Activated T-helper 2 cell treated with anti-CD3 and anti-CD28 coated beads, Interferon-gamma antibody, Interleukin-2, Interleukin-4, amounts not matched to agents 10 μg/mL and 5 μg/mL and 100 μg/mL, durations not matched to agents 14 hours and 24 hours and 36 hours (primary cell): ENCODE measurements at regions not wholly inside any gene's neighbourhood (a gene's known extent, or its start where the extent isn't known, plus 50 kb on each side); places are given as distances from the start of the nearest gene placed in this dataset.
"Not testable (repeated sequence)": the region's sequence is repeated elsewhere in the genome, so short reads cannot be mapped to it uniquely, and the experiment has no call there.

Source experiments
- DNase-seq: peaks from one replicate; pipeline ENCODE4 v3.0.0; 2021; ENCODE audit warnings: low spot score
- H3K27ac Mint-ChIP-seq: one replicate; pipeline ENCODE4 v1.8.0; 2021; ENCODE audit warnings: mixed read lengths
- H3K27me3 Mint-ChIP-seq: one replicate; pipeline ENCODE4 v1.8.0; 2021; ENCODE audit warnings: low read depth, mixed read lengths
- H3K36me3 Mint-ChIP-seq: one replicate; pipeline ENCODE4 v1.8.0; 2021; ENCODE audit warnings: low read depth, mixed read lengths
- H3K4me1 Mint-ChIP-seq: one replicate; pipeline ENCODE4 v1.8.0; 2021; ENCODE audit warnings: low read depth, mixed read lengths
- H3K4me3 Mint-ChIP-seq: one replicate; pipeline ENCODE4 v1.8.0; 2021; ENCODE audit warnings: low read depth, mild to moderate bottlenecking, moderate library complexity, mixed read lengths
- H3K9me3 Mint-ChIP-seq: one replicate; pipeline ENCODE4 v1.8.0; 2021; ENCODE audit warnings: mixed read lengths
- intact Hi-C: fragments of 100-400 bp; cut with micrococcal nuclease; formaldehyde crosslinking; loops from one replicate; pipeline ENCODE4 v1.15.1; 2023

GRCh38 chr12:131535779-131536178, 175.1 kb upstream of the SFSWAP start:
- Mint-ChIP-seq H3K27ac (no peak overlapping the region), H3K4me1 (peaks cover 3% of the 10 kb centered on the region), H3K27me3 (peaks cover 4% of the 10 kb centered on the region), H3K9me3 (no peaks in the 10 kb centered on the region), H3K36me3 (no peaks in the 10 kb centered on the region), H3K4me3 (no peak overlapping the region)
- no peak for DNase-seq
- intact Hi-C loops = no loop called here

GRCh38 chr12:131536337-131536736, 174.6 kb upstream of the SFSWAP start:
- Mint-ChIP-seq H3K4me3 (no peak overlapping the region), H3K36me3 (no peaks in the 10 kb centered on the region), H3K27ac (no peak overlapping the region), H3K9me3 (no peaks in the 10 kb centered on the region), H3K4me1 (peaks cover 3% of the 10 kb centered on the region), H3K27me3 (peaks cover 4% of the 10 kb centered on the region)
- DNase-seq = no peak
- intact Hi-C loops = no loop called here

GRCh38 chr12:131536766-131537165, 174.1 kb upstream of the SFSWAP start:
- no peaks in the 10 kb centered on the region for H3K9me3 Mint-ChIP-seq
- intact Hi-C loops = no loop called here
- H3K36me3 Mint-ChIP-seq = no peaks in the 10 kb centered on the region
- no peak overlapping the region for H3K4me3 Mint-ChIP-seq
- no peak overlapping the region for H3K27ac Mint-ChIP-seq
- H3K4me1 Mint-ChIP-seq = peaks cover 3% of the 10 kb centered on the region
- DNase-seq = no peak
- H3K27me3 Mint-ChIP-seq = peaks cover 3% of the 10 kb centered on the region

- Mint-ChIP-seq H3K4me3 (no peak overlapping the region), H3K36me3 (no peaks in the 10 kb centered on the region), H3K4me1 (peaks cover 3% of the 10 kb centered on the region), H3K27me3 (no peaks in the 10 kb centered on the region), H3K27ac (no peak overlapping the region), H3K9me3 (no peaks in the 10 kb centered on the region)
- intact Hi-C loops = no loop called here
- DNase-seq = no peak
Measured at GRCh38 chr12:131537267-131537958, 173.5 kb upstream of the SFSWAP start.

- Mint-ChIP-seq H3K27ac (no peak overlapping the region), H3K9me3 (no peaks in the 10 kb centered on the region), H3K4me3 (no peak overlapping the region), H3K36me3 (no peaks in the 10 kb centered on the region), H3K4me1 (peaks cover 3% of the 10 kb centered on the region), H3K27me3 (no peaks in the 10 kb centered on the region)
- intact Hi-C loops = no loop called here
- DNase-seq = no peak
Measured at GRCh38 chr12:131539381-131539780, 171.5 kb upstream of the SFSWAP start.

GRCh38 chr12:131540138-131540623, 170.7 kb upstream of the SFSWAP start:
- H3K27me3 Mint-ChIP-seq = no peaks in the 10 kb centered on the region
- no peaks in the 10 kb centered on the region for H3K36me3 Mint-ChIP-seq
- intact Hi-C loops = no loop called here
- H3K9me3 Mint-ChIP-seq = no peaks in the 10 kb centered on the region
- no peak overlapping the region for H3K27ac Mint-ChIP-seq
- H3K4me3 Mint-ChIP-seq = no peak overlapping the region
- H3K4me1 Mint-ChIP-seq = peaks cover 3% of the 10 kb centered on the region
- DNase-seq = no peak

- H3K36me3 Mint-ChIP-seq, intact Hi-C loops, H3K9me3 Mint-ChIP-seq, H3K27me3 Mint-ChIP-seq, H3K27ac Mint-ChIP-seq, H3K4me1 Mint-ChIP-seq, DNase-seq, H3K4me3 Mint-ChIP-seq: not testable (repeated sequence)
Measured at GRCh38 chr12:131541512-131541911, 169.4 kb upstream of the SFSWAP start.

- intact Hi-C loops = no loop called here
Measured at GRCh38 chr12:131542351-131542750, 168.5 kb upstream of the SFSWAP start.

GRCh38 chr12:131543040-131543439, 167.8 kb upstream of the SFSWAP start:
- Mint-ChIP-seq H3K9me3 (no peaks in the 10 kb centered on the region), H3K36me3 (no peaks in the 10 kb centered on the region), H3K27me3 (peaks cover 9% of the 10 kb centered on the region), H3K27ac (no peak overlapping the region), H3K4me1 (no peaks in the 10 kb centered on the region), H3K4me3 (no peak overlapping the region)
- DNase-seq = no peak
- intact Hi-C loops = no loop called here

More at GRCh38 chr12:131542351-131542750, 168.5 kb upstream of the SFSWAP start:
- H3K4me3 Mint-ChIP-seq = no peak overlapping the region
- DNase-seq = no peak
- H3K9me3 Mint-ChIP-seq = no peaks in the 10 kb centered on the region
- H3K36me3 Mint-ChIP-seq = no peaks in the 10 kb centered on the region
- H3K27me3 Mint-ChIP-seq = peaks cover 9% of the 10 kb centered on the region
- no peaks in the 10 kb centered on the region for H3K4me1 Mint-ChIP-seq
- H3K27ac Mint-ChIP-seq = no peak overlapping the region

- intact Hi-C loops = no loop called here
- Mint-ChIP-seq H3K27me3 (peaks cover 13% of the 10 kb centered on the region), H3K27ac (no peak overlapping the region), H3K4me3 (no peak overlapping the region), H3K9me3 (no peaks in the 10 kb centered on the region), H3K36me3 (no peaks in the 10 kb centered on the region), H3K4me1 (no peaks in the 10 kb centered on the region)
- no peak for DNase-seq
Measured at GRCh38 chr12:131547555-131547954, 163.3 kb upstream of the SFSWAP start.

- Mint-ChIP-seq H3K27me3 (peaks cover 13% of the 10 kb centered on the region), H3K9me3 (no peaks in the 10 kb centered on the region), H3K36me3 (no peaks in the 10 kb centered on the region), H3K4me1 (no peaks in the 10 kb centered on the region), H3K27ac (no peak overlapping the region), H3K4me3 (no peak overlapping the region)
- intact Hi-C loops = no loop called here
- DNase-seq = no peak
Measured at GRCh38 chr12:131550121-131550520, 160.8 kb upstream of the SFSWAP start.

- H3K36me3 Mint-ChIP-seq = no peaks in the 10 kb centered on the region
- no peak for DNase-seq
- no peak overlapping the region for H3K4me3 Mint-ChIP-seq
- no peaks in the 10 kb centered on the region for H3K4me1 Mint-ChIP-seq
- H3K27ac Mint-ChIP-seq = no peak overlapping the region
- intact Hi-C loops = no loop called here
- peaks cover 4% of the 10 kb centered on the region for H3K27me3 Mint-ChIP-seq
- no peaks in the 10 kb centered on the region for H3K9me3 Mint-ChIP-seq
Measured at GRCh38 chr12:131551675-131552491, 159.0 kb upstream of the SFSWAP start.

- Mint-ChIP-seq H3K27ac (no peak overlapping the region), H3K4me1 (no peaks in the 10 kb centered on the region), H3K4me3 (no peak overlapping the region), H3K9me3 (no peaks in the 10 kb centered on the region), H3K36me3 (no peaks in the 10 kb centered on the region), H3K27me3 (peaks cover 4% of the 10 kb centered on the region)
- intact Hi-C loops = no loop called here
- no peak for DNase-seq
Measured at GRCh38 chr12:131552492-131552863, 158.4 kb upstream of the SFSWAP start.
